Esophagus mucosa (tissue), 1 donor: ENCODE measurements at regions not wholly inside any gene's neighbourhood (a gene's known extent, or its start where the extent isn't known, plus 50 kb on each side); places are given as distances from the start of the nearest gene placed in this dataset.
"Not testable (repeated sequence)": the region's sequence is repeated elsewhere in the genome, so short reads cannot be mapped to it uniquely, and the experiment has no call there.

Source experiments
- ATAC-seq: fragments of 200-7000 bp; cut with Tn5 transposase; one replicate; pipeline ENCODE4 v1.9.1; 2020
- donor health status: DM: yes; HTN: yes; CAD: no.

DNA sequence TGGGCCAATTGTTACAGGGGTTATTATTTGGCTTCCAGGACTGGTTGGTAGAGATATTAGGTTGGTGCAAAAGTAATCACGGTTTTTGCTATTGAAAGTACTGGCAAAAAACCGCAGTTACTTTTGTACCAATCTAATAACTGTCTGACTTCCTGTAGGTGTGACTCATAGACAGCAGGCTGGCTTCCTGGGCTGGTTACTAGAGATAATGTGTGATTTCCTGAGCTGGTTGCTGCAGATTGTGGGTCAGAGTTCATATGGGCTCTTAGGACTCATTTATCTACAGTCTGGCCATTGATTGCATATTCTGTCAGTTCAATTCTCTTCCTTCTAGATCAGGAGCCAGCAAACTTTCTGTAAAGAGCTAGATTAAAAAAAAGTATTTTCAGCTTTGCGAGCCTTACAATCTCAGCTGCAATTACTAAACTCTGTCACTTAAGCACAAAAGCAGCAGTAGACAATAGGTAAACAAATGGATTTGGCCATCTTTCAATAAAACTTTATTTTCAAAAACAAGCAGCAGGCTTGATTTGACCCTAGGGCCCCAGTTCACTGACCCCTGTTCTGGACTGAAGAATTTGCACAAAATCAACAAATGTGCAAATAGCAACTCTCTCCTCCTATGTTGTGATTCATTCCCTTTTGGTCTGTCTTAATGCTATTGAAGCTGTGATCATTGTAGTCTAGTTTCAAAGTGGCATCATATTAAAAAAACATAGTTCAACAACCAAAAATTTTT is 50.8 kb upstream of the BOD1L1 start:
- ATAC-seq: no peak

- ATAC-seq: no peak
These were observed 54.0 kb upstream of the BOD1L1 start for GRCh38 chr4:13681570-13681969.

- no peak for ATAC-seq
These were observed 66.7 kb upstream of the BOD1L1 start for GRCh38 chr4:13694256-13694655.

DNA sequence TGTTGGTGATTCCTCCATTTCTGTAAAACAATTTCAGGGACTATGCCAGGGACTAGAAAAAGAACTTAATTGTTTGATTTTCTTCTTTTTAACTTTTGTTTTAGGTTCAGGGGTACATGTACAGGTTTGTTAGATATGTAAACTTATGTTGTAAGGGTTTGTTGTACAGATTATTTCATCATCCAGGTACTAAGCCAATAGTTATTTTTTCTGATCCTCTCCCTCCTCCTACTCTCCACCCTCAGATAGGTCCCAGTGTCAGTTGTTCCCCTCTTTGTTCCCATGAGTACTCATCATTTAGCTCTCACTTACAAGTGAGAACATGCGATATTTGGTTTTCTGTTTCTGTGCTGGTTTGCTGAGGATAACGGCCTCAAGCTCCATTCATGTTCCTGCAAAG is 70.8 kb upstream of the BOD1L1 start:
- no peak for ATAC-seq

DNA sequence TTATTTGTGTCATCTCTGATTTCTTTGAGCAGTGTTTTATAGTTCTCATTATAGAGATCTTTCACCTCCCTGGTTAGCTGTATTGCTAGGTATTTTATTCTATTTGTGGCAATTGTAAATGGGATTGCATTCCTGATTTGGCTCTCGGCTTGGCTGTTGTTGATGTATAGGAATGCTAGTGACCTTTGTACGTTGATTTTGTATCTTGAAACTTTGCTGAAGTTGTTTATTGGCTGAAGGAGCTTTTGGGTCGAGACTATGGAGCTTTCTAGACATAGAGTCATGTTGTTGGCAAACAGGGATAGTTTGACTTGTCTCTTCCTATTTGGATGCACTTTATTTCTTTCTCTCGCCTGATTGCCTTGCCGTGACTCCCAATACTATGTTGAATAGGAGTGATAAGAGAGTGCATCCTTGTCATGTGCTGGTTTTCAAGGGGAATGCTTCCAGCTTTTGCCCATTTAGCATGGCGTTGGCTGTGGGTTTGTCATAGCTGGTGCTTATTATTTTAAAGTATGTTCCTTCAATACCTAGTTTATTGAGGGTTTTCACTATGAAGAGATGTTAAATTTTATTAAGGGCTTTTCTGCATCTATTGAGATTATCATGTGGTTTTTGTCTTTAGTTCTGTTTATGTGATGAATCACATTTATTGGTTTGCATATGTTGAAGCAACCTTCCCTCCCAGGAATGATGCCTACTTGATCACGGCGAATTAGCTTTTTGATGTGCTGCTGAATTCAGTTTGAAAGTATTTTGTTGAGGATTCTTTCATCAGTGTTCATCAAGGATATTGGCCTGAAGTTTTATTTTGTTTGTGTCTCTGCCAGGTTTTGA is 72.7 kb upstream of the BOD1L1 start:
- no peak for ATAC-seq

DNA sequence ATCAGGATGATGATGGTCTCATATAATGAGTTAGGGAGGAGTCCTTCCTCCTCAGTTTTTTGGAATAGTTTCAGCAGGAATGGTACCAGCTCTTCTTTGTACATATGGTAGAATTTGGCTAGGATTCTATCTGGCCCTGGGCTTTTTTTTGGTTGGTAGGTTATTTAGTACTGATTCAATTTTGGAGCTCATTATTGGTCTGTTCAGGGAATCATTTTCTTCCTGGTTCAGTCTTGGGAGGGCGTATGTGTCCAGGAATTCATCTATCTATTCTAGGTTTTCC is 73.3 kb upstream of the BOD1L1 start:
- ATAC-seq: not testable (repeated sequence)

DNA sequence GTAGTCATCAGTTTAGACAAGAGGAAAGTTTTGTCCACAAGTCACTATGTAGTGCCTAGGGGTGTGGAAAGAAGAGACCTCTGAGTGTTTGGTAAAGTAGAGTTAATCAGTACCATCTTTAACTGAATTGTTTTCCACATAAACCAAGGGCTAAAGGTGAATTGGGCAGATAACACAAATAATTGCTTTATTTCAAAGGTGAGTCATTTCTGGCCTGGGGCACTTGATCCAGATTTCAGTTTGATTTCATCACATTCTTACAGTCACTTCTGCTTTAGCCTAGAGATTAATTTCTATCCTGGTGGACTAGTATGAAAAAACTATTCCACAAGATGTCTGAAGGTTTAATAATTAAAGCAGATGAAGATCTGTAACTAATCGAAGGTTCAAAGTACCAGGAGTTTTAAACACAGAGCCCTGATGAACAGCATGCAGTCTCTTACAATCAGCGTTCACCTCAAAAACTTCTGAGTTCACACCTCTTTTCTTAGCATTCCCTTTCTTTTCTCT is 74.5 kb upstream of the BOD1L1 start:
- no peak for ATAC-seq

DNA sequence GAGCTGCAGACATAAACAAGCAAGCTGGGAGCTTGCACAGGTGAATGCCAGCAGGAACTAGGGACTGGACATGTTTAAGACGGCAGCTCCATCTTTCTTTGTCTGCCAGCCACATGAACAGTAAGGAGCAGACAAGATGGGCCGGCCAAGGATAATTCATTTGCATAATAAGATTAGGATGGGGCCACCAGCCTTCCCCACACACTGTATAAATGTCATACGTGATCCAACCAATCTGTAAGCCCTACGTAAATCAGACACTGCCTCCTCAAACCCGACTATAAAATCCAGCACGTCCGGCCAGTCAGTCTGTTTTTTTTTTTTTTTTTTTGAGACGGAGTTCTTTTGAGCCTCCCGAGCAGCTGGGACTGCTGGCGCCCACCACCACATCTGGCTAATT is 75.6 kb upstream of the BOD1L1 start:
- no peak for ATAC-seq

GRCh38 chr4:13704035-13704434 is 76.5 kb upstream of the BOD1L1 start:
- ATAC-seq: no peak

DNA sequence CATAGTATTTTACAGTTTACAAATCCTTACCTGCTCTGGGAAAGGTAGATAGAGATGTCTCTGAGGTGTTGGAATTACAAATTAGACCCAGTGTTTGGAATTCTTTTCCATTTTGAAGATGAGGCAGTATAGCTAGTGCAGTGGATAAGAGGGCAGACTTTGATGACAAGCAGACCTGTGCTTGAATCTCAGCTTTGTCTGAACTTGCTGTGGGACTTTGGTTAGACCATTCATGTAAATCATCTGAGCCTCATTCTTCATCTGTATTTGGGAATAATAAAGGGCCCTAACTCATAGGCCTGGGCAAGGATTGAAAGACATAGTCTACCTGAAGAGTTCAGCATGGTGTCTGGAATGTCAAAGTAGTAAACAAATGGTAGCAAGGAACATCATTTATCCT is 77.2 kb upstream of the BOD1L1 start:
- no peak for ATAC-seq

- ATAC-seq: peak; percentile 91
These were observed 78.1 kb upstream of the BOD1L1 start for GRCh38 chr4:13705521-13706041.

DNA sequence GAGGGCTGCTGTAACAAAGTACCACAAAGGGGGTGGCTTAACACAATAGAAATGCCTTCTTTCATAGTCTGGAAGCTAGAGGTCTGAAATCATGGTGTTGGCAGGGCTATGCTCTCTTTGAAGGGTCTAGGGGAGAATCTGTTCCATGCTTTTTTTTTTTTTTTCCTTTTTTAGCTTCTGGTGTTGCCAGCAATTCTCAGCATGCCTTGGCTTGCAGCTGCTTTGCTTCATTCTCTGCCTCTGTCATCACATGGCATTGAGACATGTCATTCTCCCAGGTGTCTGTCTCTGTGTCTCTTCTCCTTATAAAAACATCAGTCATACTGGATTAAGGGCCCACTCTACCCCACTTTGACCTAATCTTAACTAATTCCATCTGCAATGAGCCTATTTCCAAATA is 78.6 kb upstream of the BOD1L1 start:
- peak; percentile 80 for ATAC-seq

- no peak for ATAC-seq
These were observed 79.2 kb upstream of the BOD1L1 start for GRCh38 chr4:13706716-13707115.

DNA sequence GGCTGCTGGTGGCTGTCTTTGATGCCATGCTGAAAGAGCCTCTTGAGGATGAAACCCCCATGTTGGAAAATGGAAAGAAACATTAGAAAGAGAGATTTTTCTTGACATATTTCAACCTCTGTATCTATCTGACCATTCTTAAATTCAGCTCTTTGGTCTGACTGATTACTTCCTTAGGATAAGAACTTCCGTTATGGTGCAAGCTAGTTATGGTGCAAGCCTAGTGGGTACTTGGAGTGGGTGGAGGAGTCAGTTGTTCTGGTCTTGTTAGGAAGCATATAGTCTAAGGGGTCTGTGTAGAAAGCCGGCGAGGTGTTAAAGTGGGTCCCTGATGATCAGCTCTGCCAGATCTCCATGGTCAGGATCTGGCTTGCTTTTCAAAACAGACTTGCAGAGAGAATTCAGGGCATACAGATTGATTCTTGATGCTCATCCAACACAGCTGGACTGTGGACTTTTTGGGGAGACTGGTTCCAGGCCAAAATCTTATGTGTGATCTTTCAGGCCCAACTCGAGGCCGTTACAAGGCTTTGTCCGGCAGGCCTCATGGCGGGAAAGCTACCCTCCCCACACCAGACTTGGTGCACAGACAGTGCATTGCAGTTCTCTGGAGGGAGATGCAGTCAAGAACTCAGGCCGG is 82.8 kb upstream of the BOD1L1 start:
- no peak for ATAC-seq

DNA sequence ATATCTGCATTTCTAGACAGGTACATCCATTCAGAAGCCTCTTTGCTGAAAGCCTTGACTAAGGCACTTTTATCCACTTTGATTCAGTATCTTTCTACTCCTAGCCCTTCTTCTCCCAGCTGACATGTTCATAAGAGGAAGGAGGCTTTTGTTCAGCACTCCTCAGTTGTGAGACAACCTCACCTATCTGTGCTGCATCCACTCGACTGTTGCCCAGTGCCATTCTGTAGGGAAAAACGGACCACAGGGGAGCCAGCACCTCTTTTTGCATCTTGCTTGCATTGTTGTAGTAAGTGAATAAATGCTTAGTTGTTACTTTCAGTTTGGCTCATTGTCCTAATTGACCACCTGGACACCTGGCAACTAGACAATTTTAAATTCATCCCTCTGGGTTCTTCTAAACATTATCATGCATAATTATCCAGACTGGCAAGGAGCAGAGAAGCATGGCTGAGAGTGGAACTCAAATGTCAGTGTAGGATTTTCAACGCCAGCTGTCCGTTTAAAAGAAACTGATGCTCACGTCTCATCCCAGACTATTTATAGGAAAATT is 83.8 kb upstream of the BOD1L1 start:
- ATAC-seq: no peak

DNA sequence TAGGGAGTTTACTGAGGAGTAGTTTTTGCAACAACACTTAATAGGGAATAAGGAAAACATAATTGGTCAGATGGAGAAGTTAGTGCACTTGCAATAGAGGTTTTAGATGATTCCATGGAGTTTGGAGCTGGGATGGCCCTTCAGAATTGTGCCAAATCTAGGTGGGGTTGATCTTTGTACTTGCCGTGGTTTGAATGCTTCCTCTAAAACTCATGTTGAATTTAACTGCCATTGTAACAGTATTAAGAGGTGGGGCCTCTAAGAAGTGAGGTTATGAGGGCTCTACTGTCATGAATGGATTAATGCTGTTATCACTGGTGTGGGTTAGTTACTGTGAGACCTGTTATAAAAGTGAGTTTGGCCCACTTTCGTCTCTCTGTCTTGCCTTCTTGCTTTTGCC is 94.4 kb upstream of the BOD1L1 start:
- ATAC-seq: no peak

DNA sequence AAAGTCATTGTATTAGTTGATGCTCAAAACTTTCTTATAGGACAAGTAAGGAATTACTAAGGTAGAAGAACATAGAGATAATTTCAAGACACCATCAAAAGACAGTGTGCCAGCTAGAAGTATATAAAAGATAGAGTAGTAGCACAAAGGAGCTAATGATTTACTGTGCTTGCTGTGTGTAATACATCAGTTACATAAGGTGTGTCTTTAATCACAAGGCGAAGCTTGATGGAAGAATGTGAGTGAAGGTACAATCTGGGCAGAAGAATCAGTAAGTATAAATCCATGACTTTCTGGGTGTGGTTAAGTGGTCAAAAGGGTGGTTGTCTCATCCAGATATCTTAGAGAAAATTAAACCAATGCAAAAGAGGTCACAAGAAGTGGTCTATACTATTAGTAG is 95.1 kb upstream of the BOD1L1 start:
- ATAC-seq: no peak

GRCh38 chr4:13728761-13729160 is 101.2 kb upstream of the BOD1L1 start:
- ATAC-seq: no peak

- no peak for ATAC-seq
These were observed 103.5 kb upstream of the BOD1L1 start for GRCh38 chr4:13731019-13731418.

DNA sequence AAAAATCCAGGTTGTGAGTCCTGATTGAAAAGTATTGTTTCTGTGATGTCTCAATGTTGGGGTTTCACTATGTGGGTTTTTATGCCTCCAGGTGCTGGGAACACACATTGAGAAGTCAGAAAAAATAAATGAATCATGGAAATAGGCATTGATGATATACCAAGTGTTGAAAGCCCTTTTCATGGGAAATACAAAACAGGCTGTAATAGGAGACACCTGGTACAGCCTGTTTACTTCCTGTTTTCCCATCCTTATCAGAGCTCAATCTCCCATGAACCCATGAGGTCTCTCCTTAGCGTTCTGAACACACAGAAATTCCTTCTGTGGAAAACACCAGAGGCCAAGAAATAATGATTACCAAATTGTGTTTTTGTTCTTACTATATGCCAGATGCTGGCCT is 106.3 kb upstream of the BOD1L1 start:
- ATAC-seq: no peak

GRCh38 chr4:13750594-13750993 is 123.1 kb upstream of the BOD1L1 start:
- no peak for ATAC-seq

DNA sequence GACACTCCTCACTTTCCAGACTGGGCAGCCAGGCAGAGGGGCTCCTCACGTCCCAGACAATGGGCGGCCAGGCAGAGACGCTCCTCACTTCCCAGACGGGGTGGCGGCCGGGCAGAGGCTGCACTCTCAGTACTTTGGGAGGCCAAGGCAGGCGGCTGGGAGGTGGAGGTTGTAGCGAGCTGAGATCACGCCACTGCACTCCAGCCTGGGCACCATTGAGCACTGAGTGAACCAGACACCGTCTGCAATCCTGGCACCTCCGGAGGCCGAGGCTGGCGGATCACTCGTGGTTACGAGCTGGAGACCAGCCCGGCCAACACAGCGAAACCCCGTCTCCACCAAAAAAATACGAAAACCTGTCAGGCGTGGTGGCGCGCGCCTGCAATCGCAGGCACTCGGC is 134.1 kb upstream of the BOD1L1 start:
- not testable (repeated sequence) for ATAC-seq

GRCh38 chr4:13762130-13762529 is 134.6 kb upstream of the BOD1L1 start:
- ATAC-seq: no peak
